ENCODE measurements at regions not wholly inside any gene's neighbourhood (a gene's known extent, or its start where the extent isn't known, plus 50 kb on each side); places are given as distances from the start of the nearest gene placed in this dataset.

DNA sequence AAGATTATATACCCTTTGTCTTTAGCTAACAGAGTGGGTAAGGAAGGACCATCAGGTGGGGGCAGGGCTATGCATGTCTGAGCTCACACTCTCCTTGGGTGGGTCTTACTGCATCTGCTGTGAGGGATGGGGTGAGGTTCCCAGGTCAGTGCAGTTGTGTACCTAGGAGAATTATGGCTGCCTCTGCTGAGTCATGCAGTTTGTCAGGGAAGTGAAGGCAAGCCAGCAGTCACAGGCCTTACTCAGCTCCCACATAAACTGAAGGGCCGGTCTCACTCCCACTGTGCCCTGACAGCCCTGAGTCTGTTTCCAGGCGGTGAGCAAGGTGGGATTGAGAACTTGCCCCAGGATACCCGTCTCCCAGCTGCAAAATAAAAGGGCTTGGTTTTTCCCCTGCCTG, 328.6 kb downstream of the MAP2K6 start:
- TF ChIP-seq, protein P1, sequence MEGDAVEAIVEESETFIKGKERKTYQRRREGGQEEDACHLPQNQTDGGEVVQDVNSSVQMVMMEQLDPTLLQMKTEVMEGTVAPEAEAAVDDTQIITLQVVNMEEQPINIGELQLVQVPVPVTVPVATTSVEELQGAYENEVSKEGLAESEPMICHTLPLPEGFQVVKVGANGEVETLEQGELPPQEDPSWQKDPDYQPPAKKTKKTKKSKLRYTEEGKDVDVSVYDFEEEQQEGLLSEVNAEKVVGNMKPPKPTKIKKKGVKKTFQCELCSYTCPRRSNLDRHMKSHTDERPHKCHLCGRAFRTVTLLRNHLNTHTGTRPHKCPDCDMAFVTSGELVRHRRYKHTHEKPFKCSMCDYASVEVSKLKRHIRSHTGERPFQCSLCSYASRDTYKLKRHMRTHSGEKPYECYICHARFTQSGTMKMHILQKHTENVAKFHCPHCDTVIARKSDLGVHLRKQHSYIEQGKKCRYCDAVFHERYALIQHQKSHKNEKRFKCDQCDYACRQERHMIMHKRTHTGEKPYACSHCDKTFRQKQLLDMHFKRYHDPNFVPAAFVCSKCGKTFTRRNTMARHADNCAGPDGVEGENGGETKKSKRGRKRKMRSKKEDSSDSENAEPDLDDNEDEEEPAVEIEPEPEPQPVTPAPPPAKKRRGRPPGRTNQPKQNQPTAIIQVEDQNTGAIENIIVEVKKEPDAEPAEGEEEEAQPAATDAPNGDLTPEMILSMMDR (conservative IDR thresholded peaks at IDR 0.05; ENCODE audit: low read depth), result no peak
- CTCF ChIA-PET, result interaction anchor here (0.6 kb wide), 1 partner anchor 810 kb away, joined by 3 read pairs; no protein-coding TSS in a partner anchor
- POLR2A ChIA-PET (ENCODE audit: low non-redundant PET), result no interaction called here
- H3K27ac ChIP-seq, result peak overlapping the region; percentile 1; the same call in 1 of the 2 replicates
- DNase-seq (ENCODE audit: low spot score), result no peak

DNA sequence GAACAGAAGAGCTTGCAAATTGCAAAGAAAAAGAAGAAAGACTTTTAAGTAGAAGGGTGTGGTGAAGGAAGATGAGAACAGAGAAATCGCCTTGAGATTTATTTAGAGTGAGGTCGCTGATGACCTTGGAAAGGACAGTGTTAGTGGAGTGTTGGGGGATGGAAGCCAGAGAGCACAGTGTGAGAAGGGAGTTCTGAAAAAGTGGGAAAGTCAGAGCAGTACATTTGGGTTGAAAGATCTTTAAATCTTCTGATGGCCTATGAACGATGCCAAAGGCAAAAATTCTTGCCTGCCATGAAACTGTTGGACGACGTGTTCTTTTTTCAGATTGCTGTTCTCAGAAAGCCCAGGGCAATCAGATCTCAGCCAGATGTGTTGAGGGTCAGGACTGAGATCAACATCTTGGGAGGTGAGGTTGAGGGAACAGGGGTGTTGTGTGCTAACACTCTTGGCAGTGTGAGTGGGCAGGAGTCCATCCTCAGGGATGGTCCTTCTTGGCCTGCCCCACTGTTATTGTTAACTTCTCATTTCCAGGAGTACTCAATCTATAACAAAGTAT, 330.1 kb downstream of the MAP2K6 start:
- CTCF ChIA-PET, result no interaction called here

DNA sequence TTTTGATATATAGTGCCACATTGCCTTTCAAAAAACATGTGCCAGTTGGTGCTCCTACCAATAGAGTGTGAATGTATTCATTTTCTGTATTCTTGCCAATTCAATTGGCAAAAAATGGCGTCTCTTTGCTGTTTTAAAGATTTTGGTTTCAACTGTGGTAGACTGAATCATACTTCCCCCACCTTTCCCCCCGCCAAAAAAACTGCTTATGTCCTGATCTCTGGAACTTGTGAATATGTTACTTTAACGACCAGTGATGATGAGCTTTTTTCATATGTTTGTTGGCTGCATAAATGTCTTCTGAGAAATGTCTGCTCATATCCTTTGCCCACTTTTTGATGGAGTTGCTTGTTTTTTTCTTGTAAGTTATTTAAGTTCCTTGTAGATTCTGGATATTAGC, 325.1 kb upstream of the KCNJ16 start:
- TF ChIP-seq, protein P1 (conservative IDR thresholded peaks at IDR 0.05; ENCODE audit: low read depth), result no peak
- no peak for DNase-seq (ENCODE audit: low spot score)
- no peak overlapping the region for H3K27ac ChIP-seq
- ChIA-PET CTCF (interaction anchor here (0.7 kb wide), 1 partner anchor 1109 kb away, joined by 4 read pairs; no protein-coding TSS in a partner anchor), POLR2A (ENCODE audit: low non-redundant PET) (no interaction called here)

More for the DNA sequence above, 330.1 kb downstream of the MAP2K6 start:
- DNase-seq (ENCODE audit: low spot score), result no peak
- POLR2A ChIA-PET (ENCODE audit: low non-redundant PET), result no interaction called here
- no peak overlapping the region for H3K27ac ChIP-seq
- TF ChIP-seq, protein P1 (conservative IDR thresholded peaks at IDR 0.05; ENCODE audit: low read depth), result no peak

DNA sequence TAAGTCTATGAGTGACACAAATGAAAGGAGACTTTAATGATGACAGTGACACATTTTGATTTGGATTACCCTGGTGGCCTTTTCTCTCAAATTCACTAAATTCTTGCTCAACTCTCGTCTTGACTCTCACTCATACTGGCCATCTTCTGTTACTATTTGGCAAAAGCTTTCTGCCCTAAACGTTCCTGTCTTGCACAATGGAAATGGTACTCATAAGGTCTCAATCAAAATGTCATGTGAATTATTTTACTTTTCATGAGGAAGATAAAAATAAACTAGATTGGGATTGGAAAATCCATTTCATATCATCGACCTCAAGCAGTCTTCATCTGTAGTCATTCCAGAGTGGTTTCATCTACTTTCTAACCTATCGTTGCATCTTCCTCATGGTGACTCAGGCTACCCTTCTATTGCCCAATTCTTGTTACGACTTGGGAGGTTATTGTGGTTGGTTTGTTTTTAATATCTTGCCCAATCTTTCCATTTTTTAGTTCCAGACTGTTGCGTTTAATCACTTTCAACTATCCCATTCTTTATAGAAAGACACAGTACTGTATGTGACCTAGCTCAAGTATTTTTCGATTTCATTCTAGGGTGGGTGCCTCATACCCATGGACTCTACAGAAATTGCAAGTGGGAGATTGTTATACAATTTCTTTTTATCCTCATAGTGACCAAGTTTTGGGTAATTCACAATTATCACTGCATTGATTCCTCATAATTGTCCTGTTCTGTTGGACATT, 317.2 kb upstream of the KCNJ16 start:
- TF ChIP-seq, protein P1 (conservative IDR thresholded peaks at IDR 0.05; ENCODE audit: low read depth), result no peak
- DNase-seq (ENCODE audit: low spot score), result peak; percentile 30
- POLR2A ChIA-PET (ENCODE audit: low non-redundant PET), result no interaction called here
- CTCF ChIA-PET, result no interaction called here
- H3K27ac ChIP-seq, result no peak overlapping the region

DNA sequence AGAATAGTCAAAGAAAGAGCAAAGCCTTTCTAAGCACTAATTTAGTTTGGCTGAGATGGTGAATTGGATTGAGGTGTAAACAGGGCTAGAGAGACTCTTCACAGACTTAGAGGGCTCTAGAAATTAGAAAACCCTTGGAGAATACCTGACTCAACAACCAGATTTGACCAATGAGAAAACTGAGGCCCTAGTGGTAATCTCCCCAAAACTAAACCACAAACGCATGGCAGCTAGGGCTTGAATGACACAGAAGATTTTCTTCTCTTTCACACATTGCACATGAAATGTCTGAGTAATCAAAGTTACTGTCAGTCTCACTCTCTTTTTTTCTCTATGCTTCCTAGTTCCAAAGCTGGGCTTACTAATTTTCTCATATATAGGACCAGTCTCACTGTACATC, 314.5 kb upstream of the KCNJ16 start:
- no peak overlapping the region for H3K27ac ChIP-seq
- ChIA-PET POLR2A (ENCODE audit: low non-redundant PET) (no interaction called here), CTCF (no interaction called here)
- TF ChIP-seq, protein P1 (conservative IDR thresholded peaks at IDR 0.05; ENCODE audit: low read depth), result no peak
- no peak for DNase-seq (ENCODE audit: low spot score)

DNA sequence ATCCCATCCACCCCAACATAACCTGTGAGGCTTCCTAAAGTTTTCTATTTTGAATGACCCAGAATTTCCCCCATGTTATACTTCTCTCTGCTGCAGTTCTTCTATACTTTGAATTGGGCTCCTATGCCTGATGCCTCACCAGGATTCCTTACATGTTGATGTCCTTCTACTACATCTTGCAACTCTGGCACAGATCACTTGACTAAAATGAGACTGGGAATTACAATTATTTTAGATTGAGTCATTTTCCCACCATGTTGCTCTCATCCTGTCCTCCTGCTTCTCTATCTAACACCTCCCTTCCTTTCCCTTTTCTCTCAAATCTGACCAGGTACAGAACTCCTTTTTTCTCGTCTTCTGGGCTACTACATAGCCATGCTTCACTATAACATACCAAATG, 314.0 kb upstream of the KCNJ16 start:
- TF ChIP-seq, protein P1 (conservative IDR thresholded peaks at IDR 0.05; ENCODE audit: low read depth), result no peak
- ChIA-PET CTCF (interaction anchor here (0.6 kb wide), 1 partner anchor 186 kb away, joined by 3 read pairs; no protein-coding TSS in a partner anchor), POLR2A (ENCODE audit: low non-redundant PET) (no interaction called here)
- H3K27ac ChIP-seq, result no peak overlapping the region
- no peak for DNase-seq (ENCODE audit: low spot score)

All from RWPE1 (cell line).